ENCODE measurements at regions not wholly inside any gene's neighbourhood (a gene's known extent, or its start where the extent isn't known, plus 50 kb on each side); places are given as distances from the start of the nearest gene placed in this dataset.

- DNase-seq, result no peak
Observed at GRCh38 chr1:56390232-56390867, 189.0 kb downstream of the PLPP3 start.

GRCh38 chr1:56389813-56390212 is 189.6 kb downstream of the PLPP3 start:
- DNase-seq, result no peak

- no peak for DNase-seq
Observed at GRCh38 chr1:56387071-56387740, 192.2 kb downstream of the PLPP3 start.

- no peak for DNase-seq
Observed at GRCh38 chr1:56385314-56385713, 194.0 kb downstream of the PLPP3 start.

GRCh38 chr1:56382929-56383328 is 196.4 kb downstream of the PLPP3 start:
- no peak for DNase-seq

- no peak for DNase-seq
Observed at GRCh38 chr1:56380531-56380930, 198.8 kb downstream of the PLPP3 start.

- DNase-seq, result no peak
Observed at GRCh38 chr1:56378341-56379070, 200.9 kb downstream of the PLPP3 start.

GRCh38 chr1:56377431-56377830 is 201.9 kb downstream of the PLPP3 start:
- no peak for DNase-seq

GRCh38 chr1:56376188-56376984 is 203.0 kb downstream of the PLPP3 start:
- DNase-seq, result no peak

- no peak for DNase-seq
Observed at GRCh38 chr1:56375326-56375804, 204.0 kb downstream of the PLPP3 start.

GRCh38 chr1:56374026-56374974 is 205.1 kb downstream of the PLPP3 start:
- no peak for DNase-seq

GRCh38 chr1:56370513-56370912 is 208.8 kb downstream of the PLPP3 start:
- no peak for DNase-seq

GRCh38 chr1:56363007-56363770 is 216.2 kb downstream of the PLPP3 start:
- DNase-seq, result no peak

- DNase-seq, result no peak
Observed at GRCh38 chr1:56360021-56360420, 219.3 kb downstream of the PLPP3 start.

GRCh38 chr1:56359056-56359455 is 220.3 kb downstream of the PLPP3 start:
- DNase-seq, result no peak

- DNase-seq, result no peak
Observed at GRCh38 chr1:56357927-56358690, 221.3 kb downstream of the PLPP3 start.

GRCh38 chr1:56356376-56356990 is 222.9 kb downstream of the PLPP3 start:
- no peak for DNase-seq

GRCh38 chr1:56355918-56356317 is 223.4 kb downstream of the PLPP3 start:
- DNase-seq, result no peak

GRCh38 chr1:56355422-56355821 is 223.9 kb downstream of the PLPP3 start:
- no peak for DNase-seq

GRCh38 chr1:56345831-56346230 is 233.5 kb downstream of the PLPP3 start:
- DNase-seq, result no peak

All from NCI-H510A (cell line).